Ammon's horn (tissue), 1 donor: ENCODE measurements at regions not wholly inside any gene's neighbourhood (a gene's known extent, or its start where the extent isn't known, plus 50 kb on each side); places are given as distances from the start of the nearest gene placed in this dataset.

Experiments
- DNase-seq: peaks from one replicate; pipeline ENCODE4 v3.0.0-alpha.2; 2016; ENCODE audit warnings: low spot score

GRCh38 chr11:79747406-79747805 lies 306.6 kb upstream of the TENM4 start:
- no peak for DNase-seq

GRCh38 chr11:79744941-79745340 lies 304.1 kb upstream of the TENM4 start:
- no peak for DNase-seq

GRCh38 chr11:79742176-79742575 lies 301.3 kb upstream of the TENM4 start:
- no peak for DNase-seq

GRCh38 chr11:79739591-79739990 lies 298.8 kb upstream of the TENM4 start:
- DNase-seq = no peak

GRCh38 chr11:79727221-79727620 lies 286.4 kb upstream of the TENM4 start:
- DNase-seq = no peak

- no peak for DNase-seq
Observed at GRCh38 chr11:79720115-79720514, 279.3 kb upstream of the TENM4 start.

GRCh38 chr11:79708319-79708932 lies 267.6 kb upstream of the TENM4 start:
- DNase-seq = no peak

- no peak for DNase-seq
Observed at GRCh38 chr11:79705648-79706047, 264.8 kb upstream of the TENM4 start.

GRCh38 chr11:79702303-79702702 lies 261.5 kb upstream of the TENM4 start:
- DNase-seq = no peak

- DNase-seq = no peak
Observed at GRCh38 chr11:79699246-79699645, 258.4 kb upstream of the TENM4 start.

- no peak for DNase-seq
Observed at GRCh38 chr11:79697905-79698304, 257.1 kb upstream of the TENM4 start.

GRCh38 chr11:79694368-79694767 lies 253.5 kb upstream of the TENM4 start:
- DNase-seq = no peak

- no peak for DNase-seq
Observed at GRCh38 chr11:79691445-79691844, 250.6 kb upstream of the TENM4 start.

GRCh38 chr11:79686703-79687419 lies 246.0 kb upstream of the TENM4 start:
- no peak for DNase-seq

GRCh38 chr11:79683930-79684329 lies 243.1 kb upstream of the TENM4 start:
- DNase-seq = no peak

- DNase-seq = no peak
Observed at GRCh38 chr11:79678780-79679452, 238.1 kb upstream of the TENM4 start.

- no peak for DNase-seq
Observed at GRCh38 chr11:79676396-79676795, 235.6 kb upstream of the TENM4 start.

GRCh38 chr11:79675081-79675480 lies 234.3 kb upstream of the TENM4 start:
- no peak for DNase-seq

GRCh38 chr11:79672786-79673185 lies 232.0 kb upstream of the TENM4 start:
- DNase-seq = no peak

GRCh38 chr11:79671401-79671800 lies 230.6 kb upstream of the TENM4 start:
- no peak for DNase-seq

GRCh38 chr11:79670882-79671281 lies 230.1 kb upstream of the TENM4 start:
- no peak for DNase-seq

GRCh38 chr11:79668575-79668974 lies 227.7 kb upstream of the TENM4 start:
- no peak for DNase-seq

- DNase-seq = no peak
Observed at GRCh38 chr11:79667380-79667779, 226.6 kb upstream of the TENM4 start.
